ENCODE measurements at regions not wholly inside any gene's neighbourhood (a gene's known extent, or its start where the extent isn't known, plus 50 kb on each side); places are given as distances from the start of the nearest gene placed in this dataset.

DNA sequence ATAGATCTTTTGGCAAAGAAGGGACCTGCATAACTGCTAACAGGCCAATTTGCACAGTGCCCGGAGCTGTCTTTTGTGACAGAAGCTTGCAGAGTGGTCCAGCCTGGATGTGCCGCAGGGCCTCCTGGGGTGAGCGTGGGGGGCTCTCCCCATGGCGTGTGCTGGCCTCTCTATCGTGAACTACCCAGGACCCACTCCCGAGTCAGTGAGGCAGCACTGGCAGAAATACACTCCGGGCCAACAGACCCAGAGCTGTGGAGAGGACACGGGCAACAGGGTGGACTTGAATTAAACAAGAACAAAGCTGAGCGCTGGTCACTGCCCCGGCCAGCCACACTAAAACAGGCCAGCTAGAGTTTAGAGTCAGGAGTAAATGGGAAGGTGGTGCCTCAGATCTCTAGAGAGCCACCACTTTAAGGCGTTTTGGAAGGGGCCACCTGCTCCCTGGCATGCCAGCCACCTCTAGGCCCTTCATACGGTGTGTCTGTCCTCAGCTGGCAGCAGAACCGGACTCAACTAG lies 152.1 kb downstream of the KLF13 start:
- H3K4me1 Mint-ChIP-seq = peaks cover 53 to 67% (median 56%) of the 10 kb centered on the region in 3 donors
- ATAC-seq (replicated peaks in 1 of 4) (no peak), DNase-seq (no peak)
- H3K9me3 ChIP-seq = no peaks in the 10 kb centered on the region
- H3K27me3 Mint-ChIP-seq = peaks cover 0 to 2% of the 10 kb centered on the region in 2 donors
- H3K4me3 Mint-ChIP-seq = no peak overlapping the region
- H3K36me3 Mint-ChIP-seq = peaks cover 6% of the 10 kb centered on the region
- 92% methylated on average over 13 of the region's 13 CpGs for WGBS (ENCODE audit: insufficient coverage)
- peak overlapping the region; percentile 46 to 71 for H3K27ac Mint-ChIP-seq
- peaks cover 0 to 3% (median 0%) of the 10 kb centered on the region in 3 donors for H3K9me3 Mint-ChIP-seq
- H3K4me3 ChIP-seq (ENCODE audit: control insufficient read depth in 1 of 2, extremely low read depth in 1 of 2, low read length in 1 of 2) = no peak overlapping the region
- ChIA-PET CTCF (no interaction called here), POLR2A (no interaction called here)
- peaks cover 0 to 13% of the 10 kb centered on the region in 2 experiments for H3K27me3 ChIP-seq (replicated peaks in 1 of 2; ENCODE audit: control insufficient read depth in 2 of 2, extremely low read depth in 1 of 2, insufficient read depth in 2 of 2, low read length in 1 of 2)
- H3K27ac ChIP-seq (ENCODE audit: low read length) = no peak overlapping the region
- H3K36me3 ChIP-seq (ENCODE audit: control insufficient read depth in 2 of 2, extremely low read depth in 1 of 2, insufficient read depth in 1 of 2, low read length in 1 of 2) = no peaks in the 10 kb centered on the region
- peaks cover 8 to 34% of the 10 kb centered on the region in 2 experiments for H3K4me1 ChIP-seq (ENCODE audit: control insufficient read depth in 1 of 2, extremely low read depth in 1 of 2, insufficient read depth in 2 of 2, low read length in 2 of 2)

DNA sequence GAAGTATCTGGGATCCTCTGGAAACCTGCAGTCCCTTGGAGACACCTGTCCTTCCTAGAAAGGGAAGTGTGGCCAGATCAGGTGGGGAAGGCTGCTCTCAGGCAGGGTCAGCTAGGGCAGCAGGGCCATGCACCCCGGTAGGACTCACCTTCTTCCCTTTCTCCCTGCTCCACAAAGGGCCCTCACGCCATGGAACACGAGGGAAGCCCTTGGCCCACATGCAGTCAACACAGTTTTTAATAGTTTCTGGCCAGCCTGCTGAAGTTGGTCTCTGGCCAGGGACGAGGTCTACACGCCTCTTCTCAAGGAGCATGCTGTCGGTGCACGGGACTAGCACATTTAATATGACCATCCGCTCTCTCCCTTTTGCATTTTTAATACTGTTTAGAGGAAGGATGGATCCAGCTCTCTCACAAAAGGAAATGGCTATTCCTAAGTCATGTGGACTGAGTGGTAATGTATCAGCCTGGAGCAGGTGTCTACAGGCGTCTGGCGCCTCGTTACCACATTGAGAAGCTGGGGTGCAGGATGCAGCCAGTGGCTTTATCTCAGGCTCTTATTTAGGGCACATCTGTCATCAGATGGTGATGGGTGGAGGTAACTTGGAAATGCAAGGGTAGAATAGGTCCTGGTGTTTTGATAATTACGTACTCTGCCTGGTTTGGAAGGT lies 153.9 kb downstream of the KLF13 start:
- Mint-ChIP-seq H3K27ac (peak overlapping the region; percentile 55 to 57), H3K36me3 (peaks cover 6% of the 10 kb centered on the region), H3K9me3 (peaks cover 0 to 3% (median 0%) of the 10 kb centered on the region in 3 donors), H3K4me1 (peaks cover 48 to 64% (median 58%) of the 10 kb centered on the region in 3 donors), H3K27me3 (peaks cover 0 to 7% of the 10 kb centered on the region in 2 donors), H3K4me3 (peak overlapping the region in 1 of 3 donors; percentile 37)
- H3K27ac ChIP-seq (ENCODE audit: low read length) = no peak overlapping the region
- H3K4me3 ChIP-seq (ENCODE audit: control insufficient read depth in 1 of 2, extremely low read depth in 1 of 2, low read length in 1 of 2) = no peak overlapping the region
- CTCF ChIA-PET = interaction anchor here (0.6 to 1.2 kb wide), 3 partner anchors 41 to 252 kb away, joined by 3 to 5 read pairs (median 4); no protein-coding TSS in a partner anchor
- H3K4me1 ChIP-seq (ENCODE audit: control insufficient read depth in 1 of 2, extremely low read depth in 1 of 2, insufficient read depth in 2 of 2, low read length in 2 of 2) = peaks cover 5 to 39% of the 10 kb centered on the region in 2 experiments
- POLR2A ChIA-PET = no interaction called here
- no peak for ATAC-seq (replicated peaks in 1 of 4)
- no peaks in the 10 kb centered on the region for H3K36me3 ChIP-seq (ENCODE audit: control insufficient read depth in 2 of 2, extremely low read depth in 1 of 2, insufficient read depth in 1 of 2, low read length in 1 of 2)
- 69% methylated on average over 8 of the region's 12 CpGs for WGBS (ENCODE audit: insufficient coverage)
- DNase-seq = no peak
- no peaks in the 10 kb centered on the region for H3K9me3 ChIP-seq
- peaks cover 0 to 19% of the 10 kb centered on the region in 2 experiments for H3K27me3 ChIP-seq (replicated peaks in 1 of 2; ENCODE audit: control insufficient read depth in 2 of 2, extremely low read depth in 1 of 2, insufficient read depth in 2 of 2, low read length in 1 of 2)

DNA sequence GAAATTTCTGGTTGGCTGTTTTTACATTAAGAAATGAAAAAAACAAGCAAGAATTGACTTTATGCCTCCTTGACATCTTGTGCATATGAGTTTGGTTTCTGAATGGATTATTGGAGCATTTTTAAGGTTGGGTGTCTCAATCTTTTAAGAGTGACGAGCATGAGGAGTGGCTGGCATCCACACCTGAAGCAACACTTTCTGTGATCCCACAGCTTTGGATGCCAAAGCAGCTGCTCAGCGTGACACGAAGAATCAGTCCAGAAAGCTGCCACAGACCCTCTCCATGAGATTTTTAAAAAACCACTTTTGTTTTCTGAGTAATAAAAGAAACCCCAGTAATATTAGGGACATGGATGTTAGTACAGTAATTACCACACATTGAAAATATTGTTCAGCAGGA lies 154.5 kb downstream of the KLF13 start:
- Mint-ChIP-seq H3K27ac (no peak overlapping the region), H3K36me3 (peaks cover 6% of the 10 kb centered on the region), H3K9me3 (peaks cover 0 to 3% (median 0%) of the 10 kb centered on the region in 3 donors), H3K4me3 (peak overlapping the region in 2 of 3 donors; percentile 19 to 40), H3K4me1 (peaks cover 48 to 59% (median 56%) of the 10 kb centered on the region in 3 donors), H3K27me3 (peaks cover 0 to 7% of the 10 kb centered on the region in 2 donors)
- H3K36me3 ChIP-seq (ENCODE audit: control insufficient read depth in 2 of 2, extremely low read depth in 1 of 2, insufficient read depth in 1 of 2, low read length in 1 of 2) = no peaks in the 10 kb centered on the region
- WGBS (ENCODE audit: insufficient coverage) = 100% methylated on average over 1 of the region's 3 CpGs
- ChIA-PET CTCF (interaction anchor here in 1 of 2 donors (0.6 to 1.2 kb wide), 4 partner anchors 41 to 268 kb away, joined by 3 to 4 read pairs (median 4); no protein-coding TSS in a partner anchor), POLR2A (no interaction called here)
- H3K4me3 ChIP-seq (ENCODE audit: control insufficient read depth in 1 of 2, extremely low read depth in 1 of 2, low read length in 1 of 2) = no peak overlapping the region
- ATAC-seq (replicated peaks in 1 of 4) (no peak), DNase-seq (no peak)
- H3K4me1 ChIP-seq (ENCODE audit: control insufficient read depth in 1 of 2, extremely low read depth in 1 of 2, insufficient read depth in 2 of 2, low read length in 2 of 2) = peaks cover 5 to 39% of the 10 kb centered on the region in 2 experiments
- no peak overlapping the region for H3K27ac ChIP-seq (ENCODE audit: low read length)
- no peaks in the 10 kb centered on the region for H3K9me3 ChIP-seq
- peaks cover 0 to 19% of the 10 kb centered on the region in 2 experiments for H3K27me3 ChIP-seq (replicated peaks in 1 of 2; ENCODE audit: control insufficient read depth in 2 of 2, extremely low read depth in 1 of 2, insufficient read depth in 2 of 2, low read length in 1 of 2)

DNA sequence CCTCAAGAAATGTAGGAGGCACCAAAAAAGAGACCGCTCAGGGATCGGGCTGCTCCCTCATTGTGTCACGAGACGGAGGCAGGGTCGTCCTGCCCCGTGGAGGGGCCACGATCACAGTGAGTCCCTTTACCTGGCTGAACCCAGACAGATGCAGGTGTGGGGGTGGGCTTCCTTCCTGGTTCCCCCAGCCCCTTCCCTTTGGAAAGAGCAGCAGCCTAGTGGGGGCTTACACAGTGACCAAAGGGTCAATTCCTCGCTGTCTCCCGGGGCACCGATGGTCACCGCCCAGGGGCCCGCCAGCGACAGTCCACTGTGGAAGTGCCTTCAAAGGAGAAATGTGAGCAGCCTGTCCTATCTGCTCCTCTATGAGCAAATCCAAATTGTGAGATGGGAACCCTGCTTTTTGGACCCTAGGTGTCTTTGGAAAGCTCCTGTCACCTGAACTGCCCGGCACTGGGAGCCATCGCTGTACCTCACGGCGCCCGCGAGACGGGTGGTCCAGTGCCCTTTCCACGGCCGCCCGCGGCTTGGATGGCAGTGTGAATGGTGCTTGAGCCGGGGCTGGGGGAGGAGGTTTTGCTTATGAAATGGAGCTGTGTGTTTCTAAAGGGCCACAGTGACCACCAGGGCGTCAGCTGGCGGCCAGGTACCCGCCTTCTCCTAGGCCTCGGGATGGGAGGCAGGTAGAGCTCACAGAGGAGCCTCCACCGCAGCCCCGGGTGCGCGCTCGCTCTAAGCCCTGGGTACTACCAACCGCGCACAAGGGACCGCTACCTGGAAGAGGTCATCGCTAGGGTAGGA lies 155.7 kb downstream of the KLF13 start:
- ATAC-seq (replicated peaks in 1 of 4) = no peak
- Mint-ChIP-seq H3K9me3 (peaks cover 0 to 3% (median 0%) of the 10 kb centered on the region in 3 donors), H3K27me3 (peaks cover 0 to 7% of the 10 kb centered on the region in 2 donors), H3K4me1 (peaks cover 47 to 63% (median 60%) of the 10 kb centered on the region in 3 donors), H3K36me3 (peaks cover 6% of the 10 kb centered on the region), H3K4me3 (peak overlapping the region; percentile 85 to 96 (median 93)), H3K27ac (peak overlapping the region; percentile 94 to 96)
- no peak for DNase-seq
- Histone ChIP-seq H3K36me3 (ENCODE audit: control insufficient read depth in 2 of 2, extremely low read depth in 1 of 2, insufficient read depth in 1 of 2, low read length in 1 of 2) (no peaks in the 10 kb centered on the region), H3K9me3 (no peaks in the 10 kb centered on the region), H3K27ac (ENCODE audit: low read length) (peak overlapping the region; percentile 28), H3K27me3 (replicated peaks in 1 of 2; ENCODE audit: control insufficient read depth in 2 of 2, extremely low read depth in 1 of 2, insufficient read depth in 2 of 2, low read length in 1 of 2) (peaks cover 0 to 19% of the 10 kb centered on the region in 2 experiments), H3K4me3 (ENCODE audit: control insufficient read depth in 1 of 2, extremely low read depth in 1 of 2, low read length in 1 of 2) (peak overlapping the region; percentile 55 to 60), H3K4me1 (ENCODE audit: control insufficient read depth in 1 of 2, extremely low read depth in 1 of 2, insufficient read depth in 2 of 2, low read length in 2 of 2) (peaks cover 5 to 39% of the 10 kb centered on the region in 2 experiments)
- POLR2A ChIA-PET = interaction anchor here in 1 of 2 donors (0.6 kb wide), 1 partner anchor 15 kb away, joined by 3 read pairs; no protein-coding TSS in a partner anchor
- CTCF ChIA-PET = interaction anchor here (0.6 to 1.9 kb wide), 5 partner anchors 28 to 269 kb away, joined by 3 to 8 read pairs (median 4); no protein-coding TSS in a partner anchor
- WGBS (ENCODE audit: insufficient coverage) = 95% methylated on average over 27 of the region's 38 CpGs

DNA sequence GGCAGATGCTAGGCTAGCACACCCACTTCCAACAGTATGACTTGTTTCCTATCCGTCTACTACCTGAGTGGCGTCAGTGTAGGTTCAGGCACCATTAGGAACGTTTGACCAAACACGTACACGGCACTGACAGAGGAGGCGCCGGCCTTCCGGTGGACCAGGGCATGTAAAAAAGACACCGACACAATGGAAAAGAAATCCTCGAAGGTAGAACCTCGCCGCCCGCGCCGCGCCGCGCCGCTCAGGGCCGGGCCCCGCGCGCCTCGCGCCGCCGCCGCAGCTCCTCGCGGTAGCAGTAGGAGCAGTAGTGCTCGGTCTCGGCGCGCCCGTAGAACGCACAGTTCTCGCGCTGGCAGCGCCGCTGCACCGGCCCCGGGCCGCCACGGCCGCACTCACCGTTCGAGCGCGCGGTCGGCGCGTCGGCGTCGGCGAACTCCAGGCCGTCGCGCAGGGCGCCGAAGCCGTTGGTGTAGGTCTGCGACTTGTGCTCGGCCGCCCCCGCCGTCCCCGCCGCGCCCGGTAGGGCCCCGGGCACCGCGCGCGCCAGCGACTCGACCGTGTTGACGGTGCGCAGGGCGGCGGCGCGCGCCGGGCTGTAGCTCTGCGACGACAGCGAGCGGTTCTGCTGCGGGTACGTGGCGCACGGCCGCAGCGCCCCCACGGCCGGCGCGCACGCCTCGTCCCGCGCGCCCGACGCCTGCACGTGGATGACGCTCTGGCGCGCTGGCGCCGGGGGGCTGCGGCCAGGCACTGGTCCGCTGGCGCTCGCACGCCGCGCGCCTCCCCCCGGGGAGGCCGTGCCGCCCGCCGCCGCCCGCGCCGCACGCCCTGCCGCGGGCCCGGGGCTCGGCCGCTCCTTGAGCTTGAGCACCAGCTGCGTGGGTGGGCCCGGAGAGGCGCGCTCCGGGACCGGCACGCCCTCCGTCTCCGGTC lies 156.7 kb downstream of the KLF13 start:
- H3K27me3 ChIP-seq (replicated peaks in 1 of 2; ENCODE audit: control insufficient read depth in 2 of 2, extremely low read depth in 1 of 2, insufficient read depth in 2 of 2, low read length in 1 of 2) = peaks cover 0 to 19% of the 10 kb centered on the region in 2 experiments
- Mint-ChIP-seq H3K4me3 (peak overlapping the region; percentile 86 to 96 (median 93)), H3K27me3 (peaks cover 0 to 7% of the 10 kb centered on the region in 2 donors), H3K27ac (peak overlapping the region; percentile 94 to 96), H3K4me1 (peaks cover 41 to 69% (median 67%) of the 10 kb centered on the region in 3 donors), H3K36me3 (no peaks in the 10 kb centered on the region), H3K9me3 (no peaks in the 10 kb centered on the region)
- peak overlapping the region; percentile 55 to 60 for H3K4me3 ChIP-seq (ENCODE audit: control insufficient read depth in 1 of 2, extremely low read depth in 1 of 2, low read length in 1 of 2)
- under 1% methylated on average over 147 of the region's 147 CpGs for WGBS (ENCODE audit: insufficient coverage)
- ChIA-PET CTCF (interaction anchor here in 1 of 2 donors (0.9 to 1.9 kb wide), 2 partner anchors 29 to 48 kb away, joined by 4 to 8 read pairs; no protein-coding TSS in a partner anchor), POLR2A (interaction anchor here in 1 of 2 donors (0.7 to 1.0 kb wide), 2 partner anchors 9 to 91 kb away, joined by 3 read pairs; no protein-coding TSS in a partner anchor)
- H3K36me3 ChIP-seq (ENCODE audit: control insufficient read depth in 2 of 2, extremely low read depth in 1 of 2, insufficient read depth in 1 of 2, low read length in 1 of 2) = no peaks in the 10 kb centered on the region
- ATAC-seq (replicated peaks in 1 of 4) = peak; percentile 76 to 78 (median 78)
- no peaks in the 10 kb centered on the region for H3K9me3 ChIP-seq
- H3K4me1 ChIP-seq (ENCODE audit: control insufficient read depth in 1 of 2, extremely low read depth in 1 of 2, insufficient read depth in 2 of 2, low read length in 2 of 2) = peaks cover 8 to 46% of the 10 kb centered on the region in 2 experiments
- H3K27ac ChIP-seq (ENCODE audit: low read length) = no peak overlapping the region
- peak in 31 of 35 experiments; percentile 23 to 77 (median 43) for DNase-seq
